T-helper 2 cell treated with Interferon-gamma antibody and Interleukin-4, amounts not matched to agents 5 μg/mL and 100 μg/mL, for 36 hours (primary cell): ENCODE measurements at regions not wholly inside any gene's neighbourhood (a gene's known extent, or its start where the extent isn't known, plus 50 kb on each side); places are given as distances from the start of the nearest gene placed in this dataset.
A peak's percentile ranks its signal among the peaks of the same experiment; 100 is the strongest.

Source experiments
- DNase-seq: peaks from one replicate; pipeline ENCODE4 v3.0.0; 2021; ENCODE audit warnings: low spot score
- H3K27ac Mint-ChIP-seq: one replicate; pipeline ENCODE4 v1.8.0; 2021; ENCODE audit warnings: mild to moderate bottlenecking, mixed read lengths
- H3K27me3 Mint-ChIP-seq: one replicate; pipeline ENCODE4 v1.8.0; 2021; ENCODE audit warnings: low read depth, mixed read lengths
- H3K36me3 Mint-ChIP-seq: one replicate; pipeline ENCODE4 v1.8.0; 2021; ENCODE audit warnings: low read depth, mixed read lengths
- H3K4me1 Mint-ChIP-seq: one replicate; pipeline ENCODE4 v1.8.0; 2021; ENCODE audit warnings: low read depth, mixed read lengths
- H3K4me3 Mint-ChIP-seq: one replicate; pipeline ENCODE4 v1.8.0; 2022; ENCODE audit warnings: mild to moderate bottlenecking, moderate library complexity, mixed read lengths
- H3K9me3 Mint-ChIP-seq: one replicate; pipeline ENCODE4 v1.8.0; 2021; ENCODE audit warnings: mixed read lengths

- DNase-seq = peak; percentile 66
- Mint-ChIP-seq H3K27ac (peak overlapping the region; percentile 97), H3K4me3 (peak overlapping the region; percentile 73), H3K36me3 (no peaks in the 10 kb centered on the region), H3K27me3 (peaks cover 33% of the 10 kb centered on the region), H3K4me1 (peaks cover 12% of the 10 kb centered on the region), H3K9me3 (no peaks in the 10 kb centered on the region)
Observed at GRCh38 chr4:36394352-36394903, 113.0 kb downstream of the DTHD1 start.

- Mint-ChIP-seq H3K4me1 (peaks cover 5% of the 10 kb centered on the region), H3K27ac (no peak overlapping the region), H3K36me3 (no peaks in the 10 kb centered on the region), H3K27me3 (peaks cover 12% of the 10 kb centered on the region), H3K4me3 (no peak overlapping the region), H3K9me3 (no peaks in the 10 kb centered on the region)
- DNase-seq = peak; percentile 25
Observed at GRCh38 chr4:36399762-36400353, 118.4 kb downstream of the DTHD1 start.

GRCh38 chr4:36402008-36402758, 120.8 kb downstream of the DTHD1 start:
- Mint-ChIP-seq H3K27me3 (peaks cover 15% of the 10 kb centered on the region), H3K4me3 (no peak overlapping the region), H3K36me3 (no peaks in the 10 kb centered on the region), H3K9me3 (no peaks in the 10 kb centered on the region), H3K27ac (no peak overlapping the region), H3K4me1 (no peaks in the 10 kb centered on the region)
- peak; percentile 29 for DNase-seq

DNA sequence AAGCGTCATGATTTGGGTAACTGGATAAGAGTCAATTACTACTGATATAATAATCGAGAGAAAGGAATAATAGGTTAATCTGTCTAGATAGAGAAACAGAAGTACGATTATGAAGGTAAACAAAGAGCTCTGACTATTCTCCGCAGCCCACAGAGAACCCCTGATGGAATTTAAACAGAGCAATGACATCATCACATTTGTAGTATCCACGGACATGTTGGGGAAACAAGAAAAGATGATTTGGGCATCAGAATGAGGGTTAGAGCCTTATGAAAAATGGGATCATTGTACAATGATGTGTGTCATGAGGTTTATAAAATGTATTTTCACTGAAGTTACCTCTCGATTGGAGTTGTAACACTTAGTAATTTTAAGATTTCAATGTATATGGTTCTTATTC, 129.9 kb downstream of the DTHD1 start:
- no peaks in the 10 kb centered on the region for H3K9me3 Mint-ChIP-seq
- H3K27ac Mint-ChIP-seq = no peak overlapping the region
- H3K4me1 Mint-ChIP-seq = no peaks in the 10 kb centered on the region
- DNase-seq = no peak
- no peak overlapping the region for H3K4me3 Mint-ChIP-seq
- H3K27me3 Mint-ChIP-seq = peaks cover 29% of the 10 kb centered on the region
- H3K36me3 Mint-ChIP-seq = no peaks in the 10 kb centered on the region

DNA sequence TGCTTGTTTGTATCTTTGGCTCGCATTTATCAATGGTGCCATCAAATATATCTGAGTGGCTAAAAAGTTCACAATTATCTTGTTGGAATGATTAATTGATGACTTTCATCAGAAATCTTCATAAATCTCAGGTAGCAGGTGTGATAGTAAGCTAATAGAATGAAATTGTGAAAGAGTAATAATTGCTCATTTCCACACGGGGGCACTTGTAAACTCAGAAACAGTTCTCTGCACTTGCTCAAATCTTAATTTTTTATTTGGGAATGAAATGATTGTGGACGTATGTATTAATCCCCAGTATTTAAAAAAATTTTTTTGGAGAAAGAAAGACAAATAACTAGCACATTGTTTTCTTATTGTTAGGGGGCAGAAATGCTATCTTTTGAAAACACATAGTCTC, 132.8 kb downstream of the DTHD1 start:
- no peaks in the 10 kb centered on the region for H3K4me1 Mint-ChIP-seq
- no peaks in the 10 kb centered on the region for H3K36me3 Mint-ChIP-seq
- H3K27me3 Mint-ChIP-seq = peaks cover 24% of the 10 kb centered on the region
- no peak overlapping the region for H3K27ac Mint-ChIP-seq
- no peak for DNase-seq
- no peak overlapping the region for H3K4me3 Mint-ChIP-seq
- no peaks in the 10 kb centered on the region for H3K9me3 Mint-ChIP-seq

GRCh38 chr4:36417146-36417545, 135.7 kb downstream of the DTHD1 start:
- Mint-ChIP-seq H3K9me3 (no peaks in the 10 kb centered on the region), H3K27me3 (peaks cover 11% of the 10 kb centered on the region), H3K4me1 (no peaks in the 10 kb centered on the region), H3K4me3 (no peak overlapping the region), H3K36me3 (no peaks in the 10 kb centered on the region), H3K27ac (no peak overlapping the region)
- no peak for DNase-seq

DNA sequence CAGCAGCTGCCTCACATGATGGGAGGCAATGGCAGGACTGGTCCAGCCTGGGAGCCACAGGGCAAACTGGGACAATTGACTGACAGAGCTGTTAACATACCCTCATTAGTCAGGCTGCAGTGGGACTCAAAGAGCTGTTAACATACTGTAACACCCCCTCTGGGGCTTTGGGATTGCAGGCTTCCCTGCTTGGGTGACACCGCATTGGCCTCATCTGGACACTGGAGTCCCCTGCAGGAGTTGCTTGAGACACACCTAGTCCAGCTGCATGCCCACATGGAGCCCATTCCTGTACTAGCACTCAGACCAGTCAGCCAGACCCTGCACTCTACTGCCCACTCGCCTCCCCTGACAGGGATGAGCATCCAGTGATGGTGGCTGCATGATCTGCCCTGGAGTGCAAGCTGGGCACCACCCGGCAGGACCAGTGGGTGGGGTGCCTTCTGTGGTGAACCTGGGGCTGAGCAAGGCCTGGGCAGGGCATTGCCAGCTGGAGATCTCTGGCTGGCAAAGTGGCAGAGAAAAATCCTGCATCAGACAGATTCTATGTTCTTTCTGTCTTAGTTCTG, 138.8 kb downstream of the DTHD1 start:
- Mint-ChIP-seq H3K9me3 (no peaks in the 10 kb centered on the region), H3K36me3 (no peaks in the 10 kb centered on the region), H3K27ac (no peak overlapping the region), H3K4me1 (no peaks in the 10 kb centered on the region), H3K4me3 (no peak overlapping the region), H3K27me3 (peaks cover 15% of the 10 kb centered on the region)
- DNase-seq = no peak

- Mint-ChIP-seq H3K9me3 (no peaks in the 10 kb centered on the region), H3K36me3 (no peaks in the 10 kb centered on the region), H3K27ac (no peak overlapping the region), H3K27me3 (peaks cover 8% of the 10 kb centered on the region), H3K4me1 (no peaks in the 10 kb centered on the region), H3K4me3 (no peak overlapping the region)
- no peak for DNase-seq
Observed at GRCh38 chr4:36422607-36423006, 141.2 kb downstream of the DTHD1 start.

- no peak overlapping the region for H3K4me3 Mint-ChIP-seq
- H3K27ac Mint-ChIP-seq = no peak overlapping the region
- no peaks in the 10 kb centered on the region for H3K9me3 Mint-ChIP-seq
- no peaks in the 10 kb centered on the region for H3K36me3 Mint-ChIP-seq
- H3K4me1 Mint-ChIP-seq = no peaks in the 10 kb centered on the region
- no peak for DNase-seq
- H3K27me3 Mint-ChIP-seq = peaks cover 14% of the 10 kb centered on the region
Observed at GRCh38 chr4:36426741-36427140, 145.3 kb downstream of the DTHD1 start.

DNA sequence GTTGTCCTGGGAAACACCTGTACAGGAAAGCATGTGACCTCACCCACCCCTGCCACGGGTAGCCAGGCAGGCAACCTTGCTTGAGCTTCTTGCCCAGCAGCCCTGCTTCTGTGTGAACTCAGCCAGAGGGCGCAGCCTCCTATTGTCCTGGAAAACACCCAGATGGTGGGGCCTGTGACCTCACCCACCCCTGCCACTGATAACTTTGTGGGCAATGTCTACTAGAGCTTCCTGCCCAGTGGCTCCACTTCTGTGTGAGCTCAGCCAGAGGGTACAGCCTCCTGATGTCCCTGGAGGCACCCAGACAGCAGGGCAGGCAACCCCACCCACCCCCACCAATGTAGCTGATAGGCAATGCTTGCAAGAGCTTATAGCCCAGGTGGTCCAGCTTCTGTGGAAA, 146.3 kb downstream of the DTHD1 start:
- H3K4me1 Mint-ChIP-seq = no peaks in the 10 kb centered on the region
- H3K9me3 Mint-ChIP-seq = no peaks in the 10 kb centered on the region
- H3K36me3 Mint-ChIP-seq = no peaks in the 10 kb centered on the region
- peaks cover 14% of the 10 kb centered on the region for H3K27me3 Mint-ChIP-seq
- no peak for DNase-seq
- H3K4me3 Mint-ChIP-seq = no peak overlapping the region
- no peak overlapping the region for H3K27ac Mint-ChIP-seq

- no peak overlapping the region for H3K4me3 Mint-ChIP-seq
- no peak overlapping the region for H3K27ac Mint-ChIP-seq
- H3K4me1 Mint-ChIP-seq = no peaks in the 10 kb centered on the region
- peaks cover 6% of the 10 kb centered on the region for H3K27me3 Mint-ChIP-seq
- DNase-seq = no peak
- peaks cover 3% of the 10 kb centered on the region for H3K9me3 Mint-ChIP-seq
- H3K36me3 Mint-ChIP-seq = no peaks in the 10 kb centered on the region
Observed at GRCh38 chr4:36432586-36432985, 151.2 kb downstream of the DTHD1 start.

DNA sequence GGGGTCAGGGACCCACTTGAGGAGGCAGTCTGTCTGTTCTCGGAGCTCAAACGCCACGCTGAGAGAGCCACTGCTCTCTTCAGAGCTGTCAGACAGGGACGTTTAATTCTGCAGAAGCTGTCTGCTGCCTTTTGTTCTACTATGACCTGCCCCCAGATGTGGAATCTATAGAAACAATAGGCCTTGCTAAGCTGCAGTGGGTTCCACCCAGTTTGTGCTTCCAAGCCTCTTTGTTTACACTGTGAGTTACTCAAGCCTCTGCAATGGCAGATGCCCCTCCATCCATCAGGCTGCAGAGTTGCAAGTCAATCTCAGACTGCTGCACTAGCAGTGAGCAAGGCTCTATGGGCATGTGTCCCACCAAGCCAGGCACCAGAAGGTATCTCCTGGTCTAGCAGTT, 158.1 kb downstream of the DTHD1 start:
- no peaks in the 10 kb centered on the region for H3K36me3 Mint-ChIP-seq
- DNase-seq = no peak
- no peak overlapping the region for H3K27ac Mint-ChIP-seq
- H3K4me3 Mint-ChIP-seq = no peak overlapping the region
- H3K27me3 Mint-ChIP-seq = no peaks in the 10 kb centered on the region
- H3K4me1 Mint-ChIP-seq = no peaks in the 10 kb centered on the region
- peaks cover 3% of the 10 kb centered on the region for H3K9me3 Mint-ChIP-seq

- Mint-ChIP-seq H3K27me3 (no peaks in the 10 kb centered on the region), H3K4me3 (no peak overlapping the region), H3K36me3 (no peaks in the 10 kb centered on the region), H3K27ac (no peak overlapping the region), H3K4me1 (no peaks in the 10 kb centered on the region), H3K9me3 (no peaks in the 10 kb centered on the region)
- DNase-seq = no peak
Observed at GRCh38 chr4:36445480-36445879, 164.1 kb downstream of the DTHD1 start.

GRCh38 chr4:36446275-36446674, 164.9 kb downstream of the DTHD1 start:
- DNase-seq = no peak
- Mint-ChIP-seq H3K27ac (no peak overlapping the region), H3K36me3 (no peaks in the 10 kb centered on the region), H3K9me3 (no peaks in the 10 kb centered on the region), H3K4me1 (no peaks in the 10 kb centered on the region), H3K4me3 (no peak overlapping the region), H3K27me3 (no peaks in the 10 kb centered on the region)
